GM12872 (cell line): ENCODE measurements at regions not wholly inside any gene's neighbourhood (a gene's known extent, or its start where the extent isn't known, plus 50 kb on each side); places are given as distances from the start of the nearest gene placed in this dataset.

Source experiments
- TF ChIP-seq, protein P1 (sequence below): IDR thresholded peaks from 3 replicates; pipeline ENCODE4 v1.5.1; 2011; ENCODE audit warnings: low read depth, mild to moderate bottlenecking, low read length, moderate library complexity; ENCODE audit not compliant: insufficient read depth

DNA sequence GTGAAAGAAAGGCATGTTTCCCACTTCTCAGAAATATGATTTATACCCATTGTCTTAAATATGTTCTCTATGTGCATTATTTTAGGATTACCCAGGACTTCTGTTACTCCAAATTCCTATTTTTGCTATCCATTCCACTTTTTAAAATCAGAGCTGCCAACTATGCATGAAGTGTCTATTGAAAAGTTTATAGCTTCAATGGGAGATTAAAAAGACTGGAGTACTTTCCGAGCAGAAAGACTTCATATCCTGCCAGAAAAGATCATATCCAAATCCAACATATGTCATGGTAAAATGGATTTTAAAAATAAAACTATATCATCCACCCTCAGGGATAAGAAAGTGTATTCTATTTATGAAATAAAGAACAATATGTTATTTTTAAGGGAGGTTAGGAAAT, 212.7 kb downstream of the COL12A1 start:
- TF ChIP-seq, protein P1, sequence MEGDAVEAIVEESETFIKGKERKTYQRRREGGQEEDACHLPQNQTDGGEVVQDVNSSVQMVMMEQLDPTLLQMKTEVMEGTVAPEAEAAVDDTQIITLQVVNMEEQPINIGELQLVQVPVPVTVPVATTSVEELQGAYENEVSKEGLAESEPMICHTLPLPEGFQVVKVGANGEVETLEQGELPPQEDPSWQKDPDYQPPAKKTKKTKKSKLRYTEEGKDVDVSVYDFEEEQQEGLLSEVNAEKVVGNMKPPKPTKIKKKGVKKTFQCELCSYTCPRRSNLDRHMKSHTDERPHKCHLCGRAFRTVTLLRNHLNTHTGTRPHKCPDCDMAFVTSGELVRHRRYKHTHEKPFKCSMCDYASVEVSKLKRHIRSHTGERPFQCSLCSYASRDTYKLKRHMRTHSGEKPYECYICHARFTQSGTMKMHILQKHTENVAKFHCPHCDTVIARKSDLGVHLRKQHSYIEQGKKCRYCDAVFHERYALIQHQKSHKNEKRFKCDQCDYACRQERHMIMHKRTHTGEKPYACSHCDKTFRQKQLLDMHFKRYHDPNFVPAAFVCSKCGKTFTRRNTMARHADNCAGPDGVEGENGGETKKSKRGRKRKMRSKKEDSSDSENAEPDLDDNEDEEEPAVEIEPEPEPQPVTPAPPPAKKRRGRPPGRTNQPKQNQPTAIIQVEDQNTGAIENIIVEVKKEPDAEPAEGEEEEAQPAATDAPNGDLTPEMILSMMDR, result no peak

DNA sequence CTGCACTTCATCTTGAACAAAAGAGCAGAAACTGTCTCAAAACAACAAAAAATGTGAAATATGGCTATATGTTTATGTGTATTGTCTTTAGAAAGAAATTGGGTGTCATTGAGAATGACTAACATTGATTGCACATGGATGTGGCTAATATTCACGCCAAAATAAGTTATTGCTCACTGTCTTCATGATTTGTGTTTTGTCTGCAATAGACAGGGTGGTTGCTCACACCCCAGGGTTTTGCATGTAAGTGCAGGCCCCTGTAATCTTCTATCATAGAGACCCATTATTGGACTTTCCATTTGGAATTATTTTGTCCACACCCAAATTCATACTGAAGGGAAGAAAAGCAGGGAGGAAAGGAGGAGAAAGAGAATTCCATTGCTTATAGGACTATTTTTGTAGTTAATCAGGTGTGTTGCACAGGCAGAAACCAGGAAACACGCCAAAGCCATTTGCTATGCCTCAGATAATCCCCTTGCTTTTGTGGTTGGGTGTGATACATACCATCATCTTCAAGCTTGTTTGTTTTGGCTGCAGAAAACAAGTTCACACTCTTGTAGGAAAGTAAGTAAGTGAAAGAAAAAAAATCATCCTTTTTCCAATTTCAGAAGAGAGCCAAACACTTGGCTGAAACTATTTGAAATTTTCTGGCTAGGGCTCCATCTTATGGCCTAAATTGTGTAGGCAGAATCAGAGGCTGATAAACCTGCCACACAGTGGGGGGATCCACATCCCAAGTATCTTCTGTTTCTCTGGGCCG, 214.1 kb downstream of the COL12A1 start:
- TF ChIP-seq, protein P1, result no peak

DNA sequence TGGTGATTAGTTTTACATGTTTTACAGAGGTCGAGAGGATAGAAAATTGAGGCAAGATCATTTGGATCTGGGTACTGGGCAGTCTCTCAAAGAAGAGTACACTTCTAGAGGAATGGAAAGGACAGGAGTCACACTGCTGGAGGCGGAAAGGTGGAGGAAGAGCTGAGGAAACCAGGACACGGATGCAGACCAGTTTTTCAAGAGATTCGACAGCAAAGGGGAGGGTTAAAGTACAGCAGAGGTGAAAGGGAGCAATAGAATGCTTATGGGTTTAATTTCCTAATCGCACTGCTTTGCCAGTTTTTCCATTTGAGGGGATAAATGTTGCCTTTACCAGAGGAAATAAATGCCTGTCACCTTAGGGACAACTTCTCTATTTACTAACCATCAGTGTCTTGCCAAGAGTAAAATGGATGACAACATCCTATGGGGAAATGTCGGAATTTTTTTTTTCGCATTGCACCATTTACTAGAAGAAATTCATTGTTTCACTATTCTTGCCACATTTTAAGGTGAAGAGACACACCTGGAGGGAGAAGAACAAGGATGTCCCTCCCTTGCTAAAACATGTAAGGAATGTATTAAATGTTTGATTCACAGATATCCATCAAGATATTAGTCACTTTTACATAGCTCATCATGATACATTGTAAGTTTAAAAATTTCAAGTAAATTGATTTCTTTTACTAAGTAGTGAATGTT, 226.6 kb downstream of the COL12A1 start:
- TF ChIP-seq, protein P1, result no peak

DNA sequence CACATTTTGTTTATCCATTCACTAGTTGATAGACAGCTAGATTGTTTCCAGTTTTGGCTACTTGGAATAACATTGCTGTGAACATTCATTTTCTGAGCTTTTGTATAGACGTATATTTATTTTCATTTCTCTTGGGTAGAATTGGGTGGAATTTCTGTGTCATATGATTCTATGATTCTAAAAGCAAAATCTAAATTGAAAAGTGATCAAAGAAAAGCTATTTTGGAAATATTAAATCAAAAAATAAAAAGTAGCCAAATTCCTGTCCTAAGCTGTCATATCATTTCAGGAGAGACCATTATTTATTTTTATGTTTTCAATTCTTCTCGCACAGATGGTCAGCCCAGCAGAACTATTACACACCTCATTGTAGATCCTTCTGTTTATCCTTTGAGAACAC, 229.2 kb downstream of the COL12A1 start:
- TF ChIP-seq, protein P1, result no peak

GRCh38 chr6:74976026-74976425, 229.8 kb downstream of the COL12A1 start:
- TF ChIP-seq, protein P1, result no peak

GRCh38 chr6:74973591-74973990, 232.3 kb downstream of the COL12A1 start:
- TF ChIP-seq, protein P1, result no peak

DNA sequence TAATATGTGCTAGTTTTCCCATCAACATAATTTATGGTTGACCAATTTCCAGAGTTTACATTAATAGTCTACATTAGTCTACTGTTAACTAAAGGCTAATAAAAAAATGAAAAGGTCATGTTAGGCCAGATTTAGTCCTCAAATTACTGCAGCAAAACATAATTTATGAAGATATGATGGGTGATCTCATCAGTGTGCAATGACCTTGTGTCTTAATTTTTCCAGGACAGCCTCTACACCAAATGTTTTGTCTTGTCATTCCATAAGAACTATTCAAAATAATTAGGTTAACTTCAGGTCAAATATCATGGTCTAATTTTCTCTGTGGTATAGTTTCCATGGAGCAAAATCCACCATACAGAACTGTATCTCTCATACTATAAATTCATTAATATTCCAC, 234.2 kb downstream of the COL12A1 start:
- TF ChIP-seq, protein P1, result no peak
